ENCODE measurements at regions not wholly inside any gene's neighbourhood (a gene's known extent, or its start where the extent isn't known, plus 50 kb on each side); places are given as distances from the start of the nearest gene placed in this dataset.

DNA sequence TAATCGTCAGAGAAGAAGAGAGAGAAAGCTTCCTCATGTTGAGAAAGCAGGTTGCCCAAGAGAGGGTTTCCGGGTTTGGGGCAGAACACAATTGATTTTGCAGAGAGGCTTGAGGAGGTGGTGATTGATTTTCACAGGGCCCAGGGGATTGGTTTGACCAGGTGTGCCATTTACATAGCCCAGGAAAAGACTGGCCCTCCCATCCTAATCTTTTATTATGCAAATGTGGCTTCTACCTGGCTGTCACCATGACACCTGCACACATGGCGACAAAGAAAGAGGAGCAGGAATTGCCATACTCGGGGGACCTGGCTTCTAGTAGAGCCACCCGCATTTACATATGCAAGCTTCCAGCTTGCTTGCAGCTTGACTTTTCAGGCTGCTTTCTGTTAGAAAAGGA is 405.3 kb downstream of the PPP4R3C start (continued):
- TF ChIP-seq ESRRA (IDR thresholded peaks at IDR 0.05; ENCODE audit: borderline replicate concordance, low read length): no peak
- TF ChIP-seq, protein P1, sequence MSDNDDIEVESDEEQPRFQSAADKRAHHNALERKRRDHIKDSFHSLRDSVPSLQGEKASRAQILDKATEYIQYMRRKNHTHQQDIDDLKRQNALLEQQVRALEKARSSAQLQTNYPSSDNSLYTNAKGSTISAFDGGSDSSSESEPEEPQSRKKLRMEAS (IDR thresholded peaks at IDR 0.05): no peak
- TF ChIP-seq CEBPB (IDR thresholded peaks at IDR 0.05): no peak
- TF ChIP-seq HDAC2 (IDR thresholded peaks at IDR 0.05): no peak
- TF ChIP-seq MYC (IDR thresholded peaks at IDR 0.05; ENCODE audit: borderline replicate concordance, low read length): no peak
- TF ChIP-seq, protein P2, sequence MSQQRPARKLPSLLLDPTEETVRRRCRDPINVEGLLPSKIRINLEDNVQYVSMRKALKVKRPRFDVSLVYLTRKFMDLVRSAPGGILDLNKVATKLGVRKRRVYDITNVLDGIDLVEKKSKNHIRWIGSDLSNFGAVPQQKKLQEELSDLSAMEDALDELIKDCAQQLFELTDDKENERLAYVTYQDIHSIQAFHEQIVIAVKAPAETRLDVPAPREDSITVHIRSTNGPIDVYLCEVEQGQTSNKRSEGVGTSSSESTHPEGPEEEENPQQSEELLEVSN (IDR thresholded peaks at IDR 0.05; ENCODE audit: borderline replicate concordance, low read depth): no peak
- no peak for TF ChIP-seq TFCP2L1 (CRISPR knock-in tag; IDR thresholded peaks at IDR 0.05)
- no peak for TF ChIP-seq RCOR1 (IDR thresholded peaks at IDR 0.05; ENCODE audit: low read depth, low read length)

DNA sequence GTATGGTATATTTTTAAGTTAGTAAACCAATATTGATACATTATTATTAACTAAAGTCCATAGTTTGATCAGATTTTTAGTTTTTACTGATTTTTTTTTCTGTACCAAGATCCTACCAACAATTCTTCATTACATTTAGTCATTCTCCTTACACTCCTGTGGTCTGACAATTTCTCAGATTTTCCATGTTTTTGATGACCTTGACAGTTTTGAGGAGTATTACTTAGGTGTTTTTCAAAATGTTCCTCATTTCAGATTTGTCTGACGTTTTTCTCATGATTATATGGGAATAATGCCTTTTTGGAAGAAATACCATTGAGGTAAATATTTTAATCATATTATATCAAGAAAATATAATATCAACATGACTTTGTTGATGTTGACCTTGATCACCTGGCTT is 423.8 kb downstream of the PPP4R3C start:
- no peak overlapping the region for H3K27ac ChIP-seq
- H3K9me3 ChIP-seq: no peaks in the 10 kb centered on the region
- H3K4me2 ChIP-seq: no peak overlapping the region
- no peak for TF ChIP-seq POLR2A (IDR thresholded peaks at IDR 0.05; ENCODE audit: low read length)
- TF ChIP-seq MAFK (IDR thresholded peaks at IDR 0.05; ENCODE audit: partially characterized antibody): peak; percentile 32
- no peak for TF ChIP-seq RAD21 (conservative IDR thresholded peaks at IDR 0.05 in 1 of 2, IDR thresholded peaks at IDR 0.05 in 1 of 2)
- no peak for TF ChIP-seq CHD2 (IDR thresholded peaks at IDR 0.05; ENCODE audit: low read length, partially characterized antibody)
- TF ChIP-seq RARB (CRISPR knock-in tag; IDR thresholded peaks at IDR 0.05): no peak
- TF ChIP-seq, protein P3, sequence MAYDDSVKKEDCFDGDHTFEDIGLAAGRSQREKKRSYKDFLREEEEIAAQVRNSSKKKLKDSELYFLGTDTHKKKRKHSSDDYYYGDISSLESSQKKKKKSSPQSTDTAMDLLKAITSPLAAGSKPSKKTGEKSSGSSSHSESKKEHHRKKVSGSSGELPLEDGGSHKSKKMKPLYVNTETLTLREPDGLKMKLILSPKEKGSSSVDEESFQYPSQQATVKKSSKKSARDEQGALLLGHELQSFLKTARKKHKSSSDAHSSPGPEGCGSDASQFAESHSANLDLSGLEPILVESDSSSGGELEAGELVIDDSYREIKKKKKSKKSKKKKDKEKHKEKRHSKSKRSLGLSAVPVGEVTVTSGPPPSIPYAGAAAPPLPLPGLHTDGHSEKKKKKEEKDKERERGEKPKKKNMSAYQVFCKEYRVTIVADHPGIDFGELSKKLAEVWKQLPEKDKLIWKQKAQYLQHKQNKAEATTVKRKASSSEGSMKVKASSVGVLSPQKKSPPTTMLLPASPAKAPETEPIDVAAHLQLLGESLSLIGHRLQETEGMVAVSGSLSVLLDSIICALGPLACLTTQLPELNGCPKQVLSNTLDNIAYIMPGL (CRISPR knock-in tag; IDR thresholded peaks at IDR 0.05; ENCODE audit: borderline replicate concordance): no peak
- TF ChIP-seq TP53 (CRISPR knock-in tag; IDR thresholded peaks at IDR 0.05): no peak
- no peak for DNase-seq (ENCODE audit: low read depth in 1 of 2, low spot score in 1 of 2)
- no peak overlapping the region for H3K4me3 ChIP-seq
- ChIA-PET POLR2A (no interaction called here), CTCF (no interaction called here)
- H3K4me1 ChIP-seq: no peaks in the 10 kb centered on the region
- no peak for ATAC-seq
- 0% methylated on average over 1 of the region's 1 CpG for WGBS (ENCODE audit: missing lambda C conversion rate)
- FAIRE-seq: peak; percentile 23

DNA sequence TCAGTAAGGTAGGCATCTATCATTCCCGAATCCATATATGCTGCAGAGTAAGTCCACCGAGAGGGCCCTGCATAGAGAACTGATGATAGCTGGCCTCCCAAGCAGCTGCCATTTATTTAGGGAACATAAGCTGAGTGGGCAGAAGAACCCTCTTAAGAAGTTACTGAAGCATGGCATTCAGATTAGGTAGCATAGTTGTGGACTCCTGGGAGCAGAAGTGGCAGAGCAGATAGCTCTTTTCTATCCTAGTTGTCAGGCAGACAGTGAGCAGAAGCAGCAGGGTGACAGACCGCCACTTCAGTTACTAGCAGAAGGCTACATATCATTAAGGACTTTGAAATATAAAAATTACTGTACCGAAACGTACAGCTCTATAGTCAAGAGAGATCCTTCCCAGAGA is 454.7 kb downstream of the PPP4R3C start:
- no peak for ATAC-seq
- no peak for DNase-seq (ENCODE audit: low read depth in 1 of 2, low spot score in 1 of 2)
- H3K9me3 ChIP-seq: no peaks in the 10 kb centered on the region
- POLR2A ChIA-PET: no interaction called here
- FAIRE-seq: no peak
- CTCF ChIA-PET: no interaction called here
- H3K27ac ChIP-seq: no peak overlapping the region
- no peak overlapping the region for H3K4me2 ChIP-seq
- H3K4me1 ChIP-seq: no peaks in the 10 kb centered on the region
- WGBS (ENCODE audit: missing lambda C conversion rate): 14% methylated on average over 5 of the region's 5 CpGs
- no peak overlapping the region for H3K4me3 ChIP-seq
- TF ChIP-seq MYC (IDR thresholded peaks at IDR 0.05; ENCODE audit: borderline replicate concordance, low read length): no peak

DNA sequence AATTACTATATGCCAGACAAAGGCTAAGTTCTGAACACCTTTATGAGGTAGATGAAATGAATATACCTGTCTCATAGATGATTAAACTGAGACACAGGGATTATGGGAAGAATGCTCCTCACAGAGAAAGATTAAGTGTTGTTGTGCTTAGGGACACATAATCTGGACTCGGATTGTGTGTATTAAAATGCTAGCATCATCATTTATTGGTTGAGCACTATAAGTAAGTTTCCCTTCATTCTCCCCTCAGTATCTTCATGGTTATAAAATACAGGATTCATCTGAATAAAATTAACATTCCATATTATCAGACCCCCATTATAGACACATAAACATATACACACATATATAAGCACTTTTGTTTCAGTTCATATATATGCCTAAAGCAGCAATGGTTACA is 463.5 kb downstream of the PPP4R3C start:
- ATAC-seq (no peak), DNase-seq (ENCODE audit: low read depth in 1 of 2, low spot score in 1 of 2) (no peak), FAIRE-seq (no peak)
- TF ChIP-seq CBX2 (IDR thresholded peaks at IDR 0.05; ENCODE audit: borderline replicate concordance, low read depth): no peak
- TF ChIP-seq ESRRA (IDR thresholded peaks at IDR 0.05; ENCODE audit: borderline replicate concordance, low read length): no peak
- TF ChIP-seq MAFK (IDR thresholded peaks at IDR 0.05; ENCODE audit: partially characterized antibody): peak; percentile 32
- CTCF ChIA-PET: no interaction called here
- no peak overlapping the region for H3K4me3 ChIP-seq
- 0% methylated on average over 1 of the region's 1 CpG for WGBS (ENCODE audit: missing lambda C conversion rate)
- H3K4me1 ChIP-seq: no peaks in the 10 kb centered on the region
- H3K9me3 ChIP-seq: no peaks in the 10 kb centered on the region
- no peak overlapping the region for H3K27ac ChIP-seq
- no peak overlapping the region for H3K4me2 ChIP-seq
- POLR2A ChIA-PET: no interaction called here

DNA sequence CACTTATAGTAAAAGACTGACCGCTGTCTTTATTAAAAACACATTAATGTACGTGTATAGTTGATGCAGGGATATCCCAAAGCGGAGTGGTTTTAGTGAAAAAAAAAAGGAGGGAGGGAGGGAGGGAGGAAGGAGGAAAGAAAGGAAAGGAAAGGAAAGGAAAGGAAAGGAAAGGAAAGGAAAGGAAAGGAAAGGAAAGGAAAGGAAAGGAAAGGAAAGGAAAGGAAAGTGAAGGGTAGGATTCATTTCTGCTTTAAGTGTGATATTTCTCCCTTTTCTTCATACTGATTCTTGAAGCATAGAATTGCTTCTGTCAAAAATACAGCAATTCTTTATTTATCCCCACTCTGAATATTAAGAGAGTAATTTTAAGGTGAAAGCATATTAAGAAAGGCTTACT is 504.9 kb downstream of the PPP4R3C start:
- TF ChIP-seq MYC (IDR thresholded peaks at IDR 0.05; ENCODE audit: borderline replicate concordance, low read length): no peak
- no peak for TF ChIP-seq ZC3H11A (IDR thresholded peaks at IDR 0.05)
- TF ChIP-seq GATA3 (IDR thresholded peaks at IDR 0.05; ENCODE audit: borderline replicate concordance): no peak
- no peak for TF ChIP-seq RCOR1 (IDR thresholded peaks at IDR 0.05; ENCODE audit: low read depth, low read length)
- TF ChIP-seq ESRRA (IDR thresholded peaks at IDR 0.05; ENCODE audit: borderline replicate concordance, low read length): no peak
- TF ChIP-seq FOSL2 (IDR thresholded peaks at IDR 0.05): no peak
- TF ChIP-seq FOSL2 (CRISPR knock-in tag; IDR thresholded peaks at IDR 0.05): no peak
- TF ChIP-seq, protein P4, sequence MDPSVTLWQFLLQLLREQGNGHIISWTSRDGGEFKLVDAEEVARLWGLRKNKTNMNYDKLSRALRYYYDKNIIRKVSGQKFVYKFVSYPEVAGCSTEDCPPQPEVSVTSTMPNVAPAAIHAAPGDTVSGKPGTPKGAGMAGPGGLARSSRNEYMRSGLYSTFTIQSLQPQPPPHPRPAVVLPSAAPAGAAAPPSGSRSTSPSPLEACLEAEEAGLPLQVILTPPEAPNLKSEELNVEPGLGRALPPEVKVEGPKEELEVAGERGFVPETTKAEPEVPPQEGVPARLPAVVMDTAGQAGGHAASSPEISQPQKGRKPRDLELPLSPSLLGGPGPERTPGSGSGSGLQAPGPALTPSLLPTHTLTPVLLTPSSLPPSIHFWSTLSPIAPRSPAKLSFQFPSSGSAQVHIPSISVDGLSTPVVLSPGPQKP (IDR thresholded peaks at IDR 0.05; ENCODE audit: low read depth, low read length): no peak
- TF ChIP-seq CHD4 (IDR thresholded peaks at IDR 0.05; ENCODE audit: borderline replicate concordance): no peak
- no peak for TF ChIP-seq NPAS2 (CRISPR knock-in tag; IDR thresholded peaks at IDR 0.05; ENCODE audit: borderline replicate concordance)
- TF ChIP-seq KDM5A (IDR thresholded peaks at IDR 0.05): no peak
- ChIA-PET POLR2A (no interaction called here), CTCF (no interaction called here)
- ATAC-seq: no peak
- Histone ChIP-seq H3K9me3 (no peaks in the 10 kb centered on the region), H3K27ac (no peak overlapping the region), H3K4me2 (no peak overlapping the region), H3K4me1 (no peaks in the 10 kb centered on the region), H3K4me3 (no peak overlapping the region)
- FAIRE-seq: no peak
- WGBS (ENCODE audit: missing lambda C conversion rate): 0% methylated on average over 3 of the region's 3 CpGs
- no peak for DNase-seq (ENCODE audit: low read depth in 1 of 2, low spot score in 1 of 2)

Data from A549 (cell line).